ENCODE measurements at regions not wholly inside any gene's neighbourhood (a gene's known extent, or its start where the extent isn't known, plus 50 kb on each side); places are given as distances from the start of the nearest gene placed in this dataset.
A peak's percentile ranks its signal among the peaks of the same experiment; 100 is the strongest.

- no peak for TF ChIP-seq CTCF (conservative IDR thresholded peaks at IDR 0.05; ENCODE audit: low read depth, low read length)
- DNase-seq (ENCODE audit: low read depth): no peak
- H3K4me3 ChIP-seq (ENCODE audit: low read depth, low read length): no peak overlapping the region
Observed at GRCh38 chr3:117018655-117019054, 309.1 kb downstream of the TUSC7 start.

- DNase-seq (ENCODE audit: low read depth): peak; percentile 85
- no peak overlapping the region for H3K4me3 ChIP-seq (ENCODE audit: low read depth, low read length)
- TF ChIP-seq CTCF (conservative IDR thresholded peaks at IDR 0.05; ENCODE audit: low read depth, low read length): peak; percentile 92
Observed at GRCh38 chr3:117019082-117019713, 309.6 kb downstream of the TUSC7 start.

GRCh38 chr3:117026401-117026800, 316.8 kb downstream of the TUSC7 start:
- TF ChIP-seq CTCF (conservative IDR thresholded peaks at IDR 0.05; ENCODE audit: low read depth, low read length): no peak

GRCh38 chr3:117035745-117036144, 326.2 kb downstream of the TUSC7 start:
- DNase-seq (ENCODE audit: low read depth): peak; percentile 30
- TF ChIP-seq CTCF (conservative IDR thresholded peaks at IDR 0.05; ENCODE audit: low read depth, low read length): no peak
- H3K4me3 ChIP-seq (ENCODE audit: low read depth, low read length): no peak overlapping the region

More at GRCh38 chr3:117026401-117026800, 316.8 kb downstream of the TUSC7 start:
- H3K4me3 ChIP-seq (ENCODE audit: low read depth, low read length): no peak overlapping the region
- no peak for DNase-seq (ENCODE audit: low read depth)

GRCh38 chr3:117036259-117036799, 326.8 kb downstream of the TUSC7 start:
- H3K4me3 ChIP-seq (ENCODE audit: low read depth, low read length): peak overlapping the region; percentile 4
- DNase-seq (ENCODE audit: low read depth): peak; percentile 92
- TF ChIP-seq CTCF (conservative IDR thresholded peaks at IDR 0.05; ENCODE audit: low read depth, low read length): no peak

GRCh38 chr3:117045143-117045542, 335.6 kb downstream of the TUSC7 start:
- TF ChIP-seq CTCF (conservative IDR thresholded peaks at IDR 0.05; ENCODE audit: low read depth, low read length): no peak
- DNase-seq (ENCODE audit: low read depth): peak; percentile 12
- no peak overlapping the region for H3K4me3 ChIP-seq (ENCODE audit: low read depth, low read length)

Measured in choroid plexus epithelial cell (primary cell).